ENCODE measurements at regions not wholly inside any gene's neighbourhood (a gene's known extent, or its start where the extent isn't known, plus 50 kb on each side); places are given as distances from the start of the nearest gene placed in this dataset.

- H3K4me3 ChIP-seq (ENCODE audit: low read length) = no peak overlapping the region
- DNase-seq (ENCODE audit: low read depth) = no peak
- TF ChIP-seq CTCF (IDR thresholded peaks at IDR 0.05; ENCODE audit: insufficient read depth, low read depth, low read length, missing control alignments) = no peak
These were observed 77.0 kb upstream of the COL21A1 start for GRCh38 chr6:56324396-56324795.

DNA sequence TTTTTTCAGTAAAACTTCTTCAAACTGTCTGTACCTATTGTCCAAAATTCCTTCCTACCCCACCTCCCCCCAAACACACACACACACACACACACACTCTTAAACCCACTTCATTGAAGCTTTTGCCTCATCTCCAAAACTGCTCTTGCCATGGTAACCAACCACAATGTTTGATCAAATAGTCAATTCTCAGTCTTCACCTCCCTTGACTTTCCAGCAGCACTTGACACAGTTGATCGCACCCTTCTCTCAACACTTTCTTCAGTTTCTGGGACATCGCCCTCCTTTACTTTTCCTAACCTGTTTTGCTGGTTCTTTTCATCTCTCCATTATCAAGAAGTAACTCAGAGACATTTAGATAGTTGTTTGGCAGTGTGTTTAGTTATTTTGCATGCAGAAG is 71.5 kb upstream of the COL21A1 start:
- DNase-seq (ENCODE audit: low read depth) = no peak
- TF ChIP-seq CTCF (IDR thresholded peaks at IDR 0.05; ENCODE audit: insufficient read depth, low read depth, low read length, missing control alignments) = no peak
- H3K4me3 ChIP-seq (ENCODE audit: low read length) = no peak overlapping the region

GRCh38 chr6:56314683-56315523 is 67.5 kb upstream of the COL21A1 start:
- H3K4me3 ChIP-seq (ENCODE audit: low read length) = no peak overlapping the region
- peak; percentile 57 for DNase-seq (ENCODE audit: low read depth)
- TF ChIP-seq CTCF (IDR thresholded peaks at IDR 0.05; ENCODE audit: insufficient read depth, low read depth, low read length, missing control alignments) = peak; percentile 93

GRCh38 chr6:56311533-56312448 is 64.4 kb upstream of the COL21A1 start:
- TF ChIP-seq CTCF (IDR thresholded peaks at IDR 0.05; ENCODE audit: insufficient read depth, low read depth, low read length, missing control alignments) = no peak
- no peak overlapping the region for H3K4me3 ChIP-seq (ENCODE audit: low read length)
- DNase-seq (ENCODE audit: low read depth) = no peak

DNA sequence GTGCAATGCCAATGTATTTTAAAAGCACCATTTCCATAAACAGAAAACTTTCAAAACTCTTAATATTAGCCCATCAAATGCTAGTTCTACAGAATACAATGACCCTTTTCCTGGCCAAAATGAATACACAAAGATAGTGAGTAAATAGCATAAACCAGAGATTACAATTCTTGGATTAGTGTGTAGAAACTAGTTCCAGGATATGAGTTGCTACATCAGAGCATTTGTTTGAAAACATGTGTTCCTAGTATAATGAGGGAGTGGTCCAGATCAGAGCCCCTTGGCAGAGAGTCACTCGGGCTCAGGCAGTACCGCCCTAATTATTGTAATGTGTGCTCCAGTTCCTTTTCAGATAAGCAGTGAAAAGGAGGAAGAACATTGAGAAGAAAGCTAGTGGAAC is 63.7 kb upstream of the COL21A1 start:
- DNase-seq (ENCODE audit: low read depth) = no peak
- H3K4me3 ChIP-seq (ENCODE audit: low read length) = no peak overlapping the region
- no peak for TF ChIP-seq CTCF (IDR thresholded peaks at IDR 0.05; ENCODE audit: insufficient read depth, low read depth, low read length, missing control alignments)

DNA sequence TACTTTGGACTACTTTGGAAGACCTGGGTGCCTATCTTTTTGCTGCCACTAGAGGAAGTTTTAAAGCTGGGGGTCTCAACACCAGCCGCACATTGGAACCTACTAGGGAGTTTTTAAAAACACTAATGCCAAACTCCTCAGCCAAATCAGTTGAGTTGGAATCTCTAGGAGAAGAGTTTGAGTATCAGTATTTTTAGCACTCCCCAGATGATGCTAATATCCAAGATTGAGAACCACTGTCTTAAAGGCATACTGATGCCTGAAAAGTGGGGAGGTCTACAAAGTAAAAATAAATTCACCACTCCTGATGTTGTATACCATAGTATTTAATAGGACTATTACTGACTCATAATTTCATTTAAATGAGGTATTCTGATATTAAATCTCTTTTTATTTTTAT is 62.9 kb upstream of the COL21A1 start:
- DNase-seq (ENCODE audit: low read depth) = no peak
- TF ChIP-seq CTCF (IDR thresholded peaks at IDR 0.05; ENCODE audit: insufficient read depth, low read depth, low read length, missing control alignments) = no peak

More for the DNA sequence above, 62.9 kb upstream of the COL21A1 start:
- no peak overlapping the region for H3K4me3 ChIP-seq (ENCODE audit: low read length)
